SK-N-MC (cell line): ENCODE measurements at regions not wholly inside any gene's neighbourhood (a gene's known extent, or its start where the extent isn't known, plus 50 kb on each side); places are given as distances from the start of the nearest gene placed in this dataset.

Experiments
- DNase-seq: peaks from one replicate; pipeline ENCODE4 v3.0.0-alpha.2; 2011; ENCODE audit warnings: low read depth, low spot score
- H3K27ac ChIP-seq: fragments of 200-600 bp; sonication (generic); 2 replicates; pipeline ENCODE4 v1.5.1; 2016; ENCODE audit warnings: mixed run types
- H3K36me3 ChIP-seq: fragments of 200-600 bp; sonication (generic); 2 replicates; pipeline ENCODE4 v1.6.1; 2017; ENCODE audit warnings: antibody characterized with exemption, low read length, mixed read lengths; ENCODE audit not compliant: insufficient read depth
- H3K4me3 ChIP-seq: fragments of 200-600 bp; sonication (generic); 2 replicates; pipeline ENCODE4 v1.5.1; 2016
- H3K9ac ChIP-seq: fragments of 200-600 bp; sonication (generic); 2 replicates; pipeline ENCODE4 v1.8.0; 2017; ENCODE audit warnings: mixed run types, mixed read lengths; ENCODE audit not compliant: insufficient read length
- H3K9me3 ChIP-seq: fragments of 200-600 bp; sonication (generic); 2 replicates; pipeline ENCODE4 v1.6.1; 2017; ENCODE audit warnings: low read depth, mild to moderate bottlenecking, antibody characterized with exemption, low read length, moderate library complexity, mixed read lengths
- EZH2 ChIP-seq: fragments of 200-600 bp; sonication (generic); IDR thresholded peaks from one replicate; pipeline ENCODE4 v1.6.1; 2017; ENCODE audit warnings: antibody characterized with exemption
- FOXP2 ChIP-seq: optimal IDR thresholded peaks from 2 replicates; pipeline ENCODE3; 2011; ENCODE audit warnings: mild to moderate bottlenecking, moderate library complexity; ENCODE audit not compliant: insufficient read depth; ENCODE audit errors: extremely low read length, control extremely low read depth
- POLR2AphosphoS5 ChIP-seq: IDR thresholded peaks from 2 replicates; pipeline ENCODE4 v1.6.1; 2012; ENCODE audit warnings: mild to moderate bottlenecking, low read depth, low read length, borderline replicate concordance

DNA sequence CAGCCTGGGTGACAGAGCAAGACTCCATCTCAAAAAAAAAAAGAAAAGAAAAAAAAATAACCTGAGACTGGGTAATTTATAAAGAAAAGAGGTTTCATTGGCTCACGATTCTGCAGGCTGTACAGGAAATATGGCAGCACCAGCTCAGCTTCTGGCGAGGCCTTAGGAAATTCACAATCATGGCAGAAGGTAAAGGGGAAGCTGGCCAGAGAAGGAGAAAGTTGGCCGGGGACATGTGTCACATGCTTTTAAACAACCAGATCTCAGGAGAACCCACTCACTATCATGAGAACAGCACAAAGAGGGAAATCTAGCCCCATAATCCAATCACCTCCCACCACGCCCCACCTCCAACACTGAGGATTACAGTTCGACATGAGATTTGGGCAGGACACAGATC is 125.3 kb downstream of the DISP1 start:
- no peak for DNase-seq
- Histone ChIP-seq H3K36me3 (no peaks in the 10 kb centered on the region), H3K27ac (no peak overlapping the region), H3K4me3 (no peak overlapping the region), H3K9ac (no peak overlapping the region), H3K9me3 (no peaks in the 10 kb centered on the region)
- TF ChIP-seq POLR2AphosphoS5 (no peak), EZH2 (no peak), FOXP2 (no peak)

GRCh38 chr1:222940906-222941305 is 126.1 kb downstream of the DISP1 start:
- TF ChIP-seq POLR2AphosphoS5 (no peak), FOXP2 (no peak), EZH2 (no peak)
- H3K27ac ChIP-seq: no peak overlapping the region
- H3K9me3 ChIP-seq: no peaks in the 10 kb centered on the region
- H3K9ac ChIP-seq: no peak overlapping the region
- H3K36me3 ChIP-seq: no peaks in the 10 kb centered on the region
- H3K4me3 ChIP-seq: no peak overlapping the region
- no peak for DNase-seq

DNA sequence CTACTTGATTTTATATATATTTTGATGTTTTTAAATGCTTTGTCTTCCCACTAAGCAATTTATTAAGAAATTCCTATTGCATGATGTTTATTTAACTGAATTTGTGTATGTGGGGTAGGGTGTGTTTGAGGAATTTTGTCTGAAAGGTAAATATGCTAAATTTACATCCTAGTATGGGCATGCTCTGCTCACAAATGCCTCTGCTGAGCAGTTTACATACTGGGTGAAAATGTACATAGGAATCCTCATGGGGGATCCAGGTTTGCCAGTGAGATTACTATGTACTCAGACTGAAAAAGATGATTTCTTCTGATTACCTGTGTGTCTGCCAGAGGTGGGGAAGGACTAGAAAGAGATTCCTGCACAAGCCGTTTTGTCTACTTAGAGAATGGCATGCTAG is 126.6 kb downstream of the DISP1 start:
- H3K9ac ChIP-seq: no peak overlapping the region
- H3K36me3 ChIP-seq: no peaks in the 10 kb centered on the region
- no peak for DNase-seq
- TF ChIP-seq FOXP2 (no peak), POLR2AphosphoS5 (no peak), EZH2 (no peak)
- no peak overlapping the region for H3K27ac ChIP-seq
- H3K4me3 ChIP-seq: no peak overlapping the region
- H3K9me3 ChIP-seq: no peaks in the 10 kb centered on the region

DNA sequence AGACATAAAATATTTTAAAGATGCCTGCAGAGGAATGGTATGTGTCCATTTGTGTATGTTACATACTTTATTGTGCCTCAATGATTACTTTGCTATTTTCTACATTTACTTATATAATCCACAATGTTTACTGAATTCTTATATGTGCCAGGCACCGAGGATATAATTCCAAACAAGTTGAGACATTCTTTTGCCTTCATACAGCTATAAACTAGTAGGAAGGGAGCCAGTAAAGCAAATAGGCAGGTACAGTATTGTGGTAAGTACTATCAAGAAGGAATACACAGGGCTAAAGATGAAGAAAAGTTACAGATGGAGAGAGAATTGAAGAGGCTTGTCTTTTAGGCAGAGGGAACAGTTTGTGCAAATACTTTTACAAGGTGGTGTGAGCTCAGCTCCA is 131.6 kb downstream of the DISP1 start:
- no peak for TF ChIP-seq FOXP2
- TF ChIP-seq POLR2AphosphoS5: no peak
- TF ChIP-seq EZH2: no peak
- H3K9ac ChIP-seq: no peak overlapping the region
- DNase-seq: no peak
- H3K36me3 ChIP-seq: no peaks in the 10 kb centered on the region
- H3K4me3 ChIP-seq: no peak overlapping the region
- H3K27ac ChIP-seq: no peak overlapping the region
- H3K9me3 ChIP-seq: no peaks in the 10 kb centered on the region

- no peak overlapping the region for H3K9ac ChIP-seq
- no peak overlapping the region for H3K27ac ChIP-seq
- TF ChIP-seq FOXP2: no peak
- no peak overlapping the region for H3K4me3 ChIP-seq
- no peaks in the 10 kb centered on the region for H3K9me3 ChIP-seq
- DNase-seq: no peak
- no peaks in the 10 kb centered on the region for H3K36me3 ChIP-seq
Measured at GRCh38 chr1:222948079-222948478, 133.2 kb downstream of the DISP1 start.

GRCh38 chr1:222950892-222951291 is 136.1 kb downstream of the DISP1 start:
- H3K9ac ChIP-seq: no peak overlapping the region
- DNase-seq: no peak
- no peaks in the 10 kb centered on the region for H3K36me3 ChIP-seq
- no peak for TF ChIP-seq FOXP2
- no peak for TF ChIP-seq EZH2
- no peak for TF ChIP-seq POLR2AphosphoS5
- no peak overlapping the region for H3K4me3 ChIP-seq
- H3K27ac ChIP-seq: peak overlapping the region; percentile 60
- no peaks in the 10 kb centered on the region for H3K9me3 ChIP-seq

DNA sequence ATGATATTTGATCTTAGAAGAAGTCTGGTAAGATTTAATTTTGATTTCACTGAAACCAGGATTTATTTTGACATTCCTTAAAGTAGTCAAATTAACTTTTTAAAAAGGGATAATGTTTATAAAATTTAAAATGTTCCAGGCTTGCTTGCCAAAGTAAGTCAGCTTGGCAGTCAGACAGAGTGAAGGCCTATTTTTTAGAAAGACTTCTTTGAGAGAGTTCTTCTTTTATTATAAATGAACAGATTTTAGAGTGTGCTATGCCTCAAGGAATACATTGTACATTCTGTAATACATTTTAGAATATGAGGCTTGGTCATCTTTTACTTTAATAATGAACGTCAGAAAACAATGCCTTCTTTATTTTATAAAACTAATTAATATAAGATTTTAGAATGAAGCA is 138.7 kb downstream of the DISP1 start:
- H3K9me3 ChIP-seq: no peaks in the 10 kb centered on the region
- H3K9ac ChIP-seq: no peak overlapping the region
- H3K4me3 ChIP-seq: no peak overlapping the region
- no peaks in the 10 kb centered on the region for H3K36me3 ChIP-seq
- TF ChIP-seq FOXP2 (no peak), POLR2AphosphoS5 (no peak), EZH2 (no peak)
- peak overlapping the region; percentile 48 for H3K27ac ChIP-seq
- no peak for DNase-seq

GRCh38 chr1:222955964-222956363 is 141.1 kb downstream of the DISP1 start:
- H3K36me3 ChIP-seq: no peaks in the 10 kb centered on the region
- DNase-seq: no peak
- no peak overlapping the region for H3K27ac ChIP-seq
- H3K4me3 ChIP-seq: no peak overlapping the region
- H3K9me3 ChIP-seq: no peaks in the 10 kb centered on the region
- no peak for TF ChIP-seq FOXP2
- TF ChIP-seq EZH2: no peak
- TF ChIP-seq POLR2AphosphoS5: no peak
- H3K9ac ChIP-seq: no peak overlapping the region

DNA sequence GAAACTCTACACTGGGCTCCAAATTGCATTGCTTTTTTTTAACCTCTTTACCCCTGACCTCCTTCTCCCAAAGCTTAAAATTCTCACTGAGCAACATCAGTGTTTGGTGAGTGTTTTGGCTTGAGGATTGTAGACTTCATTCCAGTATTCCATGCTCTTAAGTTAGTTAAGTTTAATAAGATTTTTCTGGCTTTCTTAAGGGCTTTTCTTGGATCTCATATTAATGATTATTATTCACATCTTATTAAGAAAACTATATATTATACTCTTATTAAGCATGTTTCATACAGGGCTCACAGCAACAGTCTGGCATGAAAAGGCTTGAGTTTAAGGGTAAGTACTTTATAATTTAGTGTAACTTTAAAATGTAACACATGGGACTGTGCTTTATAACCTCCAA is 141.8 kb downstream of the DISP1 start:
- Histone ChIP-seq H3K9me3 (no peaks in the 10 kb centered on the region), H3K9ac (no peak overlapping the region), H3K4me3 (no peak overlapping the region), H3K27ac (no peak overlapping the region), H3K36me3 (no peaks in the 10 kb centered on the region)
- no peak for DNase-seq
- TF ChIP-seq FOXP2 (no peak), POLR2AphosphoS5 (no peak), EZH2 (no peak)
